Hematopoietic multipotent progenitor cell treated with erythropoietin and hydrocortisone succinate and interleukin-3 and kit ligand, for 8 days (in vitro differentiated cells): ENCODE measurements at regions not wholly inside any gene's neighbourhood (a gene's known extent, or its start where the extent isn't known, plus 50 kb on each side); places are given as distances from the start of the nearest gene placed in this dataset.

ENCODE experiments used
- DNase-seq: peaks from one replicate; pipeline ENCODE4 v3.0.0-alpha.2; 2015

DNA sequence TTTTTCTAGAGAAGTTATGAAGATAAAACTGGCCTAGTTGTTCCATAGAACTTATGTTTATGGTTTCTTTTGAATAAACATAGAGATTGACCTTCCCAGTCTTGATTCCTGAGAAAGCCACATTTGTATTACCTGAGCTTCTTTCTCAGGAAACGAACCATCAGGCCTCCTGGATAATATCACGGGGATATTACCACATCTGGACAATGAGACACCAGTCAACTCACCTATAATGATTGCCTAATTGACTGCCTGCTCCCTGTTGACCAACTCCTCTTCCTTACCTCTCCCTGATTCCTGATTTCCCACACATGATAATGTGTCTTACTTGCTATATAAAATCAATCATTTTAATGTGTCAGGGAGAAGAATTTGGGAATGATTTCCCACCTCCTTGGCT is 822.7 kb downstream of the LRFN5 start:
- no peak for DNase-seq

DNA sequence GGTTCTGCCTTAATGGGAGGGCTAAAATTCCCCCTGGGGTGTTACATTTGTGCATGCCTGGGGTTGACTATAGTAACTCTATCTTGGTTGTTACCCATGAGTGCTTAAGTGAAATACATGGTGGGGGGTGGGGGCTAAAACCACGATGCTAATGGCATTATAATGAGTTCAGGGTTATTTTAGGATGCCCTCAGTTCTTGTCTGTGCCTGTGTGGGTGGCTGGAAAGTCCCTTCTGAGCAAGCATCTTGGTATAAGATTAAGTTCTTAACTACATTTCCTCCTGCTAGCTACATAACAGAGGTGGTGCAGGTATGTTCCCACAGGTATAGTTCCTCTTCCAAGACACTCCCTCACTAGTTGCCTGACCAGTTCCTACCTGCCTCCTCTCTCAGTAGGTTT is 822.3 kb downstream of the LRFN5 start:
- DNase-seq: no peak

DNA sequence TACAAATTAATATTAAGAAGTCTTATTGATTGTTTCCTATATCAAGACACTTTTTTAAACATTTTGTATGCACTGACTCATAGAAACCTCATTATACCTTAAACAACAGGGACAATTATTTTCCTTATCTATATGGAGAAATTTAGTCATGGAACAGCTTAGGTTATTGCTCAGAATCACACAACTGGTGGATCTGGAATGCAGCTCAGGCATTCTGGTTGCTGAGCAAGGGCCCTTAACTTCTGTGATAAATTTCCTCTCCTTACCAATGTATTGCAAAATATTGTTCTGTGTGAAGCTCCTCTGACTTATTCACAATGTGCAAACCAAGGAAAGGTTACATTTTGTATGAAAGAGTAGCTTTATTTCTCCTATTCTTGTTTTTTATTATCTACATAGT is 817.8 kb downstream of the LRFN5 start:
- no peak for DNase-seq

DNA sequence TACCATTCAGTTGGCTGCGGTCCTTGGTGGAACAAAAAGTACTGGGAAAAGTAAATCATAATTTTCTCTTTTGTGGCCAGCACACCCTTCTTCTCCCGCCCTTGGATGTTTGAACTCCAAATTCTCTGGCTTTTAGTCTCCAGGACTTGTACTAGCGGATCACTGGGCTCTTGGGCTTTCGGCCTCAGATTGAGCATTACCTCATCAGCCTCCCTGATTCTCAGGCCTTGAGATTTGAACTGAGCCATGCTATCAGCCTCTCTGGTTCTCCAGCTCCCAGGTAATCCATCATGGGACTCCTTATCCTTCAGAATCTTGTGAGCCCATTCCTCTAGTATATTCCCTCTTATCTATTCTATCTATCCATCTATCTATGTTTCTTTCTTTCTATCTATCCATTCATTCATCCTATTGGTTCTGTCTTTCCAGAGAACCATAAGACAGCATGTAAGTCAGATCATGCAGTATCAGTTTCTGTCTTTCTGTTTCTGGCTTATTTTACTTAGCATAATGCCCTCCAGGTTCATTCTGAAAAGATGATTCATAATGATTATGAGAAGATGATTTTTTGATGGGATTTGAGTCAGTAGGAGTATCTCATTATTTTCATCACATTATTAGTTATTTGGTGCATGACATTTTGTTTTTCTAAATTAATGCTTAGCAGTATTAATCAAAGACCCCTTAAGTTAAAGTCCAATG is 814.9 kb downstream of the LRFN5 start:
- no peak for DNase-seq

DNA sequence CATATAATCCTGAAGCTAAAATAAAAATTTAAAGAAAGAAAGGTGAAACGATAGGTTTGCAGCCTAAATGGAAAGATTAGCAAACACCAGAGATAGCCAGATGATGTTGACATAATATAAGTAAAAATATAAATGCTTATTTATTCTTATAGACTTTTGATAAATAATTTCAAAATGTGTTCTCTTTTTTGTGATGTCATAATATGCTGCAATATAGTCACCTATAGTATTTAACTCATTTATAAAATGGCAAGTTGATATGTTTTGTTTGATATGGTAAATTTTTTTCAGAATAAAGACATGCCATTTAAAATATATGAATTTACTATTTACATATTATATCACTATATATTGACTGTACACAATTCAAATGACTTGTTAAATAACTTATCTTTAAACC is 813.4 kb downstream of the LRFN5 start:
- DNase-seq: no peak

DNA sequence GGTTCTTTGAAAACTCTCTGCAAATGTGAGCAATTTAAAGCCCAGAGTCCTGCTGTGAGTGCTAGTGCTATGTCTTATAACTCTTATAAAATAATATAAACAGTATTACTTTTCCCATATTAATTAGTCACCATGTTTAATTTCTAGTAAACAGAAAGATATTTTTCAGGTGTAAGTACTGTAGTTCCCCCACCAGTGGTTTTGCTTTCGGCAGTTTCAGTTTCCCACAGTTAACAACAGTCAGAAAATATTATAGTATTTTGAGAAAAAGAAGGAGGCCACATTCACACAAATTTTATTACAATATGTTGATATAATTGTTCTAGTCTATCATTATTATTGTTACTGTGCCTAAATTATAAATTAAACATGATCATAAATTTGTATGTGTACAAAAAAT is 800.5 kb downstream of the LRFN5 start:
- no peak for DNase-seq

DNA sequence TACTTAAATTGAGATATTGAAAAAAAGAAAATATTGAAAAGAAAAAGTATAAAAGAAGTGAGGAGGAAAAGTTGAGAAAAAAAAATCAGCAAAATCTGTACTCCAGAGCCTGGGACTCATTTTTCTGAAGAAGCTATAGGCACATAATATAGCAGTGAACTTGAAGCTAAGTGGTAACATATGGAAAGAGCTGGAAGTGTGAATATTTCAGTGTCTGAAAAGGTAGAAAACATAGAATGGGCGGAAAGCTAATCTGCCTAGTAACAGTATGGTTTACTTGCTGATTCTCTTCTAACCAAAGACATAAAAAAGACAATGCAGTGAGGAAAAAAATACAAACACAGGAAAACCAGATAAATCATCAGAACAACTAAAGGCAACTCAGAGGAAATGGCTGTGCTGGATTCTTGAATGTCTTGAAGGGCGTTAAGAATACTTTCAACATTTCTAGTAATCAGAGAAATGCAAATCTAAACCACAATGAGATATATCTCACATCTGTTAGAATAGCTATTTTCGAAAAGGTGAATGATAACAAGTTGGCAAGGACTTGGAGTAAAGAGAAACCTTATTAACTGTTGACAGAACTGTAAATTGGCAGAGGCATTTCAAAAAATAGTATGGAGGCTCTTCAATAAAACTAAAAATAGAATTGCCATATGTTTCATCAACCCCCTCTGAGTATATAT is 784.6 kb downstream of the LRFN5 start:
- DNase-seq: no peak

DNA sequence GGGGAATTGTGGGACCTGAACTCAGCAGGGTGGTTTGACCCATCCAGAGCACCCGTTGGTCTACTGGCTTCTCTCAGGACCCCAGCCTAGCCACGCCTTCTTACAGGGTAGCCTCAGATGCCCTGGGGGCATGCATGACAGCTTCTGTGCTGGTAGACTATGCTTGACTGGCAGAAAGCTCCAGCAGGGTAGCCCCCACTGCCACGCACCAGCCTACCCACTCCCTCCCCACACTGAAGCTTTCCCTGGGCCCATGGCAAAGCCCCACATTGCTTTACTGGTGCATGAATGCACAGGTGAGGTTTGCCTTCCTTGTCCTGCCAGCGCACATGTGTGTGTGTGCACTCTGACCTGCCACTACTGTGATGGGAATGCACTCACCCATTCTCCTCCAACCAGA is 772.2 kb downstream of the LRFN5 start:
- no peak for DNase-seq

DNA sequence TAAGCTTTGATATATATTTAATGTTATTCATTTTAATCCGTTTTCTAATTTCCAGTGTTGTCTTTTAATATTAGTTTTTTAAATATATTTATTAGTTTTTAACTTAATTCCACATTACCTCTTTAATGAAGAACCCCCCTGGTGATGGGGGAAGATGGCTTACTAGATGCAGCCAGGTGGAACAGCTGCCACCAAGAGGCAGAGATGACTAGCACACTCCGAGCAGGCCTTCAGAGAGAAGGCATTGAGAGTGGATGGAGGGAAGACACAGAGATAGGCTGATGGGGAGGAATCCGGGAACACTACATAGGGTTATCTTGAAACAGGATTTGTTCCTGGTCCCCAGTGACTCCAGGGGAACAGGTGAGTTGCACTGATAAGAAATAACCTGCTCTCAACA is 771.6 kb downstream of the LRFN5 start:
- no peak for DNase-seq

DNA sequence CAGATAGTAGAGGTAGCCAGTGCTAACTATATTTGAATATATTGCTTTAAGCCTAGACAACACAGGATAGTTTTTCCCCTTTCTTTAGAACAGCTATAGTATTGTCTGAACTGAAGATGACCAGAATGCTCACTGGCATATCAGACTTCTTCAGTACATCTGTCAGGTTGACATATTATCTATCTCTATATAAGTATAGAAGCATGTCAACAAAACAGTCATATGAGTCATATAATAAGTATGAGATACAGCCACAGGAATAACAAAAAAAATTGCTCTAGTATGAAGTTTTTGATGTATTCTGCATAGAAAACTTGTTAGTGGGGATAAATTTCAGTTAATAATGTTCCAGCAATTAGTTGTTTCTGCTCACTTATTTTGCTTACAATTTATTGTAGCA is 767.7 kb downstream of the LRFN5 start:
- DNase-seq: no peak

DNA sequence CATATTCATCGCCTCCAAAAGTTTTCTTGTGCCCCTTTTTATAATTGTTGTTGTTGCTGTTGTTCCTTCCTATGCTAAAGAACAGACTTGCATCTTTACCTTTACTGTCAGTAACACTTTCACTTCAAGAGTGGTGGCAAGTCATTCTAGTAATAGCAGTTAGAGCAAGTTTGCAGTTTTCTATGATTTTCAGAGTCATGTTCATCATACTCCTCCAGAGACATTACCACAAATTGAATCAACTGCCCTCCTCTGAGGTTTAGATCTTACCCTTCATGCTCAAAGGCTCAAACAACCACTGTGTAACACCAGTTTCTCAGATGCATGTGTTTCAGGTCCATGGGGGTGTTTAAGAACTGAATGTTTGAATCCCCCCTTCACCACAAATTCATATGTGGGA is 763.4 kb downstream of the LRFN5 start:
- no peak for DNase-seq

DNA sequence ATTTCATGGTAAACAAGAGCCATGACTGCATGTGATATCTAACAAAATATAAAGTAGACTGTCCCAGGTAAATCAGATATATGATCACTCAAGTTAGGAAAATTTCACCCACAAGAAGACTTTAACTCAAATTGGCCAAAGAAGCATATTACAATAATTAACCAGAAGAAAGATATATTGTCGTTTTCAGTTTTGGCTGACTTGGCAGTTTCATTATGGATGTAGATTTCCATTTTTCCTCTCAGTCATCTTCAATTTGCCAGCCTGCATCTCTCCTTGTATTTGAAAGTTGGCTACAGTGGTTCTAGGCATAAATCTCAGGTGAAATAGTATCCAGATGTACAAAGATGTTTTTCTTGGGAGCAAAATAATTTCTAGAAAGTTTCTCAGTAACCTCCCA is 761.6 kb downstream of the LRFN5 start:
- no peak for DNase-seq

DNA sequence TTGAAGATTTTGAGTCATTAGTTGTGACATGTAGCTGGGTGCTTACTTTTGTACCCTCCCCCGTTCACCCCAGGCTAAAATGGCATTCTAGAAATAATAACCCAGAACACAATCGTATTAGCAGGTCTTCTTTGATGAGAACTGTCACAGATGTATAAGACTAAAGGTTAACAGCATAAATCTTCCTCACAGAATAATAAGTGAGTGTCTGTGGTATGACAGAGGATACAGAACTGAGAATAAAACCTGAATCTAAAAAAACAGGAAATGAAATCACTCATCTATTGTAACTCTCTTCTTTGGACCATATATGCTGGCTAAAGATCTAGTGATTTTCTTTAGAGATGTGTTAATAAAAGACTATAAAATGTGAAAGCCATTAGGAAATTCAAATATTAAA is 746.6 kb downstream of the LRFN5 start:
- no peak for DNase-seq

DNA sequence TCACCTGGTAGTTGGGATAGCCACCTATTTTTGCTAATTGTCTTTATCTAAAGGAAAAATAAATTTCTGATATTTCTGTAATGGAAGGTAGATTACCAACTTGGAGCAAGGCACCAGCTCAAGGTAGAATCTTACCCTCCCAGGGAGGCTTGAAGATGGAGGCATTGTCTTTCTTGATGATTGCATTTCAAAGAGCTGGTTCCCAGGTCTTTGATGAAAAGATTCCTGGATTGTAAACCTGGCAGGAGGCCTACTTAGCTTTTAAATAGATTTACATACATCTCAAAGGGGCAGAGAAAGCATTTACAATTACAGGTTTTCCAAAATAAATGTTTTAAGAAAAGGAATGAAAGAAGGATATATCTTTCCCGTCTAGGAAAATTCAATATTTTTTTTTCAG is 729.2 kb downstream of the LRFN5 start:
- DNase-seq: no peak

DNA sequence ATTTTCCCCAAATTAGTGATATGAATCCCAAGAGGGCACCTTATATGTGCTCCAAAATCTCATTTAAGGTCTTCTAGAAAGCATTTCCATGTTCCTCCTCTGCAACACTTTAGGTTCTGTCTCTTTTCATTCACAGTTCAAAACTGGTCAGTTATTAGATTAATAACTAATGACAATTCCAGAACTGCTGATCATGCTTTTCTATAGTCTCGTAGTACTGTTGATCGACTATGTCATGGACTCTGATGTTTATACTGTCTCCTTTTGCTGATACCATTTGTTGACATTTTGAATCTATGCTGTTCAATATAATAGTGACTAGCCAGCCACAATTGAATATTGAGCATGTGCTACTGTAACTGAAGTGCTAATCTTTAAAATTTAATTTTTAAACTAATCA is 728.3 kb downstream of the LRFN5 start:
- DNase-seq: no peak

DNA sequence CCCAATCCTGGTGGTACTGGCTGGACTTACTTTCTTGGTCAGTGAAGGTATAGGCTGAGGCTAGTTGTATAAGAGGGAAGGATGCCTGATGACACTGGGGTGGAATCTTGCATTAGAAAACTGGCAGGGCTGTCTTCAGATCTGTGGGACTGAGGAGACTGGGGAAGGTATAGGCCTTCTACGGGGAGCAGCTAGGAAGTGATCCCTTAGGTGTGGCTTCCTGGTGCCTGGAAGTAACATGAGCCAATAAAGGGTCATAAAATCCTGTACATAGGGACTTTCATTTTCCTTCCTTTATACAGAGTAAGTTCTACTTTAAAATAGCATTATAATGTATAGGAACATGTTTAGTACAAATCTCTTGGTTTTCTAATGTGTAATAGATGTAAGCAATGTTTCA is 716.8 kb downstream of the LRFN5 start:
- DNase-seq: no peak

DNA sequence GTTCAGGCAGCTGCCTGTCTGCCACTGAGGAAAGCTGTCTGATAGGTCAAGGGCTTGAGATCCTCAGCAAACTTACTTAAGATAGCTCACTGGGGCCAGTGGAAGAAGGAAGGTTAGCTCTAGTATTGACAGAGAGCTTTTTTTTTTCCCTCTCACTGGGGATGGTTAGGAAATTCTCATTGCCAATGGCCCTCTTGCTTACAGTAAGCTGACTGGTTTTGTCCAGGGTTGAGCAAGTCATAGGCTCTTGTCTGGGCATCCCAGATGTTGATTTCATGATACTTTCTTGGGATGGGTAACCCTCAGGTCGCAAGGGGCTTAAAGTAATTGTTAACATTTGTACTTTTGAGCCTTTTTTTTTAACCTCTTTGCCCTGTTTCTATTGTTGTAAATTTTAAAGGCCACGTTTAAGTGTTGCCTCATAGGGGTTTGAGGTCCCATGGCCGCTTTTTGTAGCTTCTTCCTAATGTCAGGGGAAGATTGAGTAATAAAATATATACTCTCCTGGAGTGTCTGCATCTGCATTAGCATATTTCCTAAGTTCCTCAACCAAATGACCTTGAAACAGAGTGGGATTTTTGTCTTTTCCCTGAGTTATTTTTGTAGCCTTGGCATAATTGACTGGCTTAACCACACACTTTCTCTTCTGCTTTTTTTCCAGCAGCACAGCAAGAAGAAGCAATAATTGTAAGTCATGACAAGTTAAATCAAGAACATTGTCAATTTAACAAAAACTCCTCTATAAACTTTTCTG is 716.0 kb downstream of the LRFN5 start:
- no peak for DNase-seq

DNA sequence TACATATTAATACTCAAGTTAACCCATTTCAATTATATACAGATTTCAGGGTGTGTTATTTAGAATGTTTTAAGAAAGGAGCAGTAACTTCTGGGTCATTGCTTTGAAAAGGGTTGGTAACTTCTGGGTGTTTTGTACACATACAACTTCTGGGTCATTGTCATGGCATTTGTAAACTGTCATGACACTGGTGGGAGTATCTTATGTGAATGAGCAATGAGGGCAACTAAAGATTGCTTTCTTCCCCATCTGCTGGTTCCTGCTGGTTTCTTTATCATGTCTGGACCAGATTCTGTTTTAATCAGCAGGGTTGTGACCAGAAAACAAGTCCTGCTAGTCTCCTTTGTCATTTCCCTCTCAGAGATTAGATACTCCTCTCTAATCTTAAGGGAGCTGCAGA is 713.3 kb downstream of the LRFN5 start:
- DNase-seq: no peak

DNA sequence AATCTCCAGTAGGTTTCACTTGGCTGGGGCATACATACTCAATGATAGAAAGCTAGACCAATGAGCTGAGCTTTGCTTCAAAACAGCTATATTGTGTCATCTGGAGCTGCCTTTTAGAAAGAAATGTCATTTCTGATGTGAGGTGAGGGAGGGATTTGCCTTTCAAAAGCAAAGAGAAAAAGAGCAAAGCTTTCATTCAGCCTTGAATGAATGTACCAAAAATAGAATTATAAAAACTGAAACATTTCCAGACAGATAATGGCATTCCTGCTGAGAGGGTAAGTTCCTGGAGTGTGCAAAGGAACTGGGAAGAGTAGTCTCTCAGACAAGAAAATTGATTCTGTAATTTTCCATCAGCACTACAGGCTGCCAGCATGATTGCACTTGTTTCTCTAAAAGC is 710.0 kb downstream of the LRFN5 start:
- no peak for DNase-seq

DNA sequence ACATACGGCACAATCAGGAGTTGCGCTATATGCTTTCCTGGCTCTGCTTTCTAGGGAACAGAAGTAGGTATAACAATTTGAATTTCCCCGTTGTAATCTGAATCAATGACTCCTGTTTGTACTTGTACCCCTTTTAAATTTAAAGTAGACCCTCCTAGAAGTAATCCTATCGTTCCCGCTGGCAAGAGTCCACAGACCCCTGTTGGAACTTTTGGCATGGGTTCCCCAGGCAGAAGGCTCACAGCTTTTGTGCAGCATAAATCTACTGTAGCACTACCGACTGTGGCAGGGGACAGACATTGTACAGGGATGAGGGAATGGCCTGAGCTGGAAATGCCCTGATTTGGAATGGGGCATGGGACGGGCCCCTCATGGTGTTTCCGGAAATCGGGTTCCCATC is 705.2 kb downstream of the LRFN5 start:
- no peak for DNase-seq

DNA sequence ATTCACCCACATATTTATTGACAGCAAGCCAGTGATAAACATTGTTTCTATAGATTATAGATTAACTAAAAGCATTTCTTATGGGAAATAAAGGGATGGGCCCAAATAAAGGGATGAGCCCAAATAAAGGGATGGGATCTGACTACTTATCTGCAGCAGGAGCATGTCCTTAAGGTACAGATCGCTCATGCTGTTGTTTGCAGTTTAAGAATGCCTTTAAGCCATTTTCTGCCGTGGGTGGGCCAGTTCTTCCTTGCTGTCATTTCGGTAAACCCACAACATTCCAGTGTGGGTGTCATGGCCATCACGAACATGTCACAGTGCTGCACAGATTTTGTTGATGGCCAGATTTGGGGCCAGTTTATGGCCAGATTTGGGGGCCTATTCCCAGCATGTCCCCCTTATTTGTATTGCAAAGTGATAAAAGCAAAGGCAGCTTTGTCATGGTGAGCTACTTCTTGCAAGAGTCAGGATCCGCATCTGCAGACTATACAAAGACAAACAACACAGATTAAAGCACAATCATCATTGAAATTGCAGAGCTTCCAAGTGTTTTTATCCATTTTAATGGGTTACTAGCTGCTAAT is 700.7 kb downstream of the LRFN5 start:
- DNase-seq: no peak

DNA sequence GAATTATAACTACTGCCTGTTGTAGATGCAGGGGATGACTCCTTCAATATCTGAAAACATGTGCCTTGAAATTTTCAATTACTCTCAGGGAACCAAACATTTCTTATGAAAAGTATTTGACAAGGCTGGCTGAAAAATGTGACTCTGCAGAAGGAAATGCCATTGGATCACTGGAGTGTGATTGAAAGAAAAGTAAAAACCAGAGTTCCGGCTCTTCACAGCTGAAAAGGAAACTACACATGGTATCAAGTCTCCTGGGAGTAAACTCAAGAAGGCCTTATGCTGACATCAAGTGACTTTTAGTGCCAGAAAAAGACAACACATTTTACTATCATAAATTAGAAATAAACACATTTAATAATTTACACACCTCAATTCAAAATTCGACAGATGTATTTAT is 693.0 kb downstream of the LRFN5 start:
- no peak for DNase-seq

DNA sequence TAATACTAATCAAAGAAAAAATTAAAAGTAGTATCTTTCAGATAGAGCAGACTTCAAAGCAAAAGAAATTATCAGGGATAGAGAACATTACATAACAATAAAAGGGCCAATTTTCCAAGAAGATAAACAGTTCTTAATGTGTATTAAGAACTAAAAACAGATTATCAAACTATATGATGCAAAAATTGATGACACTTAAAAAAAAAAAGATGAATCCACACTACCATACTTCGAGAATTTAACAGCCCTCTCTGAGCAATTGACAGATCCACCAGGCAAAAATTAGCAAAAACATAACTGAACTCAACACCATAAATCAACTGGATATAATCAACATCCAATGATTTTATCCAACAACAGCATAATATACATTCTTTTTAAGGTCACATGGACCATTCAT is 686.5 kb downstream of the LRFN5 start:
- DNase-seq: no peak

DNA sequence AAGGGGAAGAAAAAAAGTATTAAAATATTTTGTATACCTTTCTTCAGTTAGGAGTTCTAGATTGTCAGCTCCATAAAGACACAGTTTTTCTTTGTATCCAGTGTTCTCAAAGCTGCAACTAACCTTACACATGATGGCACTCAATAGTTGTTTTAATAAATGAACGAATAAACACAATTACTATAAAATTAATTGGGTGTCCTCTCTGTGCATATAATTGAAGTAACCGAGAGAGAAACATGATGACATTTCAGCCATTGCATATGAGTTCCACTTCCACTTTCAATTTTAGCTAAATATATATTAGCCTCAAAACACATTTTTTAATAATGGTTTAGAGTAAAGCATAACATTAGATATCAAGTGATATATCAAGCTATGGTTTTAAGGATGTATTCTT is 671.2 kb downstream of the LRFN5 start:
- DNase-seq: no peak
